Parathyroid adenoma (tissue), 2 donors: ENCODE measurements at regions not wholly inside any gene's neighbourhood (a gene's known extent, or its start where the extent isn't known, plus 50 kb on each side); places are given as distances from the start of the nearest gene placed in this dataset.

Experiments
- H2AFZ ChIP-seq: fragments of 300-600 bp; sonication (generic); one replicate; pipeline ENCODE4 v1.7.0; 2017; ENCODE audit warnings: antibody characterized with exemption, mild to moderate bottlenecking
- H3K27ac ChIP-seq: fragments of 300-600 bp; sonication (generic); one replicate; pipeline ENCODE4 v1.7.0; 2017
- H3K27me3 ChIP-seq: fragments of 300-600 bp; sonication (generic); one replicate; pipeline ENCODE4 v1.7.0; 2017; ENCODE audit warnings: low read length; ENCODE audit not compliant: control insufficient read depth, insufficient read depth
- H3K36me3 ChIP-seq: fragments of 300-600 bp; sonication (generic); one replicate; pipeline ENCODE4 v1.7.0; 2017; ENCODE audit warnings: low read length; ENCODE audit not compliant: control insufficient read depth, insufficient read depth
- H3K4me1 ChIP-seq: fragments of 300-600 bp; sonication (generic); one replicate; pipeline ENCODE4 v1.7.0; 2017; ENCODE audit warnings: control low read depth
- H3K4me2 ChIP-seq: fragments of 300-600 bp; sonication (generic); one replicate; pipeline ENCODE4 v1.7.0; 2017; ENCODE audit warnings: low read length
- H3K4me3 ChIP-seq: fragments of 300-600 bp; sonication (generic); one replicate; pipeline ENCODE4 v1.7.0; 2017; ENCODE audit warnings: low read depth, low read length
- H3K79me2 ChIP-seq: fragments of 300-600 bp; sonication (generic); one replicate; pipeline ENCODE4 v1.7.0; 2017; ENCODE audit warnings: control low read depth
- H3K9ac ChIP-seq: fragments of 300-600 bp; sonication (generic); one replicate; pipeline ENCODE4 v1.7.0; 2017; ENCODE audit warnings: mild to moderate bottlenecking
- H3K9me3 ChIP-seq: fragments of 300-600 bp; sonication (generic); one replicate; pipeline ENCODE4 v1.7.0; 2017; ENCODE audit warnings: low read length; ENCODE audit not compliant: control insufficient read depth
- TF ChIP-seq, protein P1 (sequence below): fragments of 300-600 bp; sonication (generic); IDR thresholded peaks from one replicate; pipeline ENCODE4 v1.7.0; 2017; ENCODE audit warnings: antibody characterized with exemption, mild to moderate bottlenecking
- donor health status: primary hyperparathyroidism.

DNA sequence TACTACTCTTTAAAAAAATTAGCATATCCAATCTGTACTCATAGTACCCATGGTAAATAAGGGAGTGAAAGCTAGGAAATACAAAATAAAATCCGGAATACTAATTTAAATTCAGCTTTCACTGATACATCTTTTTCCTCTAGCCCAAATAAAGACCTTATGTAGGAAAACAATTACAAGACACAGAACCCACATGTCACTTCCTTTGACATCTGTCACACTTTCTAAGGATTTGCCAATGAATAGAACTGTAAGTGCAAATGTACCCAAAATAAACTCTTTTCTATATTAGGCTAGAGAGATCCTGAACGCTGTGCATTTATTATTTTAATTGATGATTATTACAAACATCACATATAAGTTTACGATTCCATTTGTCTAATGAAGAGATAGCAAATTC is 393.0 kb downstream of the LRRIQ3 start:
- Histone ChIP-seq H3K27ac (no peak overlapping the region), H3K36me3 (no peaks in the 10 kb centered on the region), H2AFZ (no peak overlapping the region), H3K79me2 (no peaks in the 10 kb centered on the region), H3K9ac (no peak overlapping the region), H3K4me3 (no peak overlapping the region), H3K9me3 (no peaks in the 10 kb centered on the region), H3K4me2 (no peak overlapping the region), H3K4me1 (no peaks in the 10 kb centered on the region), H3K27me3 (no peaks in the 10 kb centered on the region)
- TF ChIP-seq, protein P1, sequence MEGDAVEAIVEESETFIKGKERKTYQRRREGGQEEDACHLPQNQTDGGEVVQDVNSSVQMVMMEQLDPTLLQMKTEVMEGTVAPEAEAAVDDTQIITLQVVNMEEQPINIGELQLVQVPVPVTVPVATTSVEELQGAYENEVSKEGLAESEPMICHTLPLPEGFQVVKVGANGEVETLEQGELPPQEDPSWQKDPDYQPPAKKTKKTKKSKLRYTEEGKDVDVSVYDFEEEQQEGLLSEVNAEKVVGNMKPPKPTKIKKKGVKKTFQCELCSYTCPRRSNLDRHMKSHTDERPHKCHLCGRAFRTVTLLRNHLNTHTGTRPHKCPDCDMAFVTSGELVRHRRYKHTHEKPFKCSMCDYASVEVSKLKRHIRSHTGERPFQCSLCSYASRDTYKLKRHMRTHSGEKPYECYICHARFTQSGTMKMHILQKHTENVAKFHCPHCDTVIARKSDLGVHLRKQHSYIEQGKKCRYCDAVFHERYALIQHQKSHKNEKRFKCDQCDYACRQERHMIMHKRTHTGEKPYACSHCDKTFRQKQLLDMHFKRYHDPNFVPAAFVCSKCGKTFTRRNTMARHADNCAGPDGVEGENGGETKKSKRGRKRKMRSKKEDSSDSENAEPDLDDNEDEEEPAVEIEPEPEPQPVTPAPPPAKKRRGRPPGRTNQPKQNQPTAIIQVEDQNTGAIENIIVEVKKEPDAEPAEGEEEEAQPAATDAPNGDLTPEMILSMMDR: no peak

DNA sequence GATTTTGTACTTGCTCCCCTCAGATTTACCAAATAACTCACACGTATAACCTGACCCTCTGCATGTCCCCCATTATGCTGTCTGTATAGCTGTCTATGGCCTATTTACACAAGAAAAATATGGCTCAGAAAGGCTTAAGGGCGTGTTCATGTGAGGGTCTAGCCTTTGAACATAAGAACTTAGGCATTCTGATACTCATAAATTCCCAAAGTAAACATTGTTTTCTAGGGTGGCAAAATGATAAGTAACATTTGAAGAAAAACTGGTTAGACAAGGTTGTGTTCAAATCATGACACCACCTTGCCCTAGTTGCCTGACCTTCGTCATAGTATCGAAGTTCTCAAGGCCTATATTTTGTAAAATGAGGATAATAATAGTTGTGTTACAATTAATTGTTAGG is 394.6 kb downstream of the LRRIQ3 start:
- Histone ChIP-seq H3K79me2 (no peaks in the 10 kb centered on the region), H3K9ac (no peak overlapping the region), H3K4me3 (no peak overlapping the region), H3K4me1 (no peaks in the 10 kb centered on the region), H2AFZ (no peak overlapping the region), H3K27ac (no peak overlapping the region), H3K9me3 (no peaks in the 10 kb centered on the region), H3K27me3 (no peaks in the 10 kb centered on the region), H3K36me3 (no peaks in the 10 kb centered on the region), H3K4me2 (no peak overlapping the region)
- TF ChIP-seq, protein P1: no peak

DNA sequence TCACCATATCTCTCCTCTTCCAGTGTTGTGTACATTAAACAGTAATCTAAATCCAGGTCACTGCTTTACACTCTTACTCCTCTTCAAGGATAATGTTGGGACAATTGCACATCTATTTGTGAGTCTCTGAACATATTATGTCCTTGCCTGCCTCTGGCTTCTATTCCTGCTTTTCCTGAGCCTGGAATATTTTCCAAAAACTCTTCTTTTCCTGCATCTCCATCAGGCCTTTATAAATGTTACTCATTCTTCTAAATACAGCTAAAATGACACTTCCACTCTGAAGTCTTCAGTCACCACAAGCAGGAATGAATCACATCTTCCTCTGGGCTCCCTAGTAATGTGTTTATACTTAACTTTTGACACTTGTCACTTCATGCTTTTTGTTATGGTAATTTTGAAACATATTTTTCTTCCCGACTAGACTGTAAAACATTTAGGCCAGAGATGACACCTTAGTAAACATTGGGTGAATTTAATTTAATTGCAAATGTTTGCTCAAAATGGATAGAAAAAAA is 396.0 kb downstream of the LRRIQ3 start:
- Histone ChIP-seq H3K27me3 (no peaks in the 10 kb centered on the region), H3K4me3 (no peak overlapping the region), H3K4me1 (no peaks in the 10 kb centered on the region), H3K36me3 (no peaks in the 10 kb centered on the region), H3K79me2 (no peaks in the 10 kb centered on the region), H3K4me2 (no peak overlapping the region), H3K27ac (no peak overlapping the region), H2AFZ (no peak overlapping the region), H3K9me3 (no peaks in the 10 kb centered on the region), H3K9ac (no peak overlapping the region)
- TF ChIP-seq, protein P1: no peak

DNA sequence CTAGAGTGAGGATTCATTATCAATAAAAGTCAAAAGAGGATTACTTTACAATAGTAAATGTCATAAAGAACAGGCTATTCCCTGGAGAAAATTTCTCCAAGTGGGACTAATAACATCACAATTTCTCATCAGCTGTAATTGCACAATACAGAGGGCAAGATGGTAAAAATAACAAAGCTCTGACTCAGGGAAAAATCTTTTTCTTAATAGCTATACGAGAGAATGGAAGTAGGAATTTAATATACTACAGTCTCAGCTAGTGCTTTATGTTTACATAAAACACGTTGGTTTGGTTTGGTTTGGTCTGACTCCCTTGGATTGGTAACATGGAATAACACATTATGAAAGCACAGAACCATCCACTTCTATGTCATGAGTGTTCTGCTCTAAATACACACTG is 397.6 kb downstream of the LRRIQ3 start:
- H2AFZ ChIP-seq: no peak overlapping the region
- H3K27ac ChIP-seq: no peak overlapping the region
- no peaks in the 10 kb centered on the region for H3K27me3 ChIP-seq
- no peak overlapping the region for H3K4me2 ChIP-seq
- H3K4me1 ChIP-seq: no peaks in the 10 kb centered on the region
- no peaks in the 10 kb centered on the region for H3K79me2 ChIP-seq
- H3K4me3 ChIP-seq: no peak overlapping the region
- no peaks in the 10 kb centered on the region for H3K9me3 ChIP-seq
- no peak overlapping the region for H3K9ac ChIP-seq
- H3K36me3 ChIP-seq: no peaks in the 10 kb centered on the region
- TF ChIP-seq, protein P1: no peak

DNA sequence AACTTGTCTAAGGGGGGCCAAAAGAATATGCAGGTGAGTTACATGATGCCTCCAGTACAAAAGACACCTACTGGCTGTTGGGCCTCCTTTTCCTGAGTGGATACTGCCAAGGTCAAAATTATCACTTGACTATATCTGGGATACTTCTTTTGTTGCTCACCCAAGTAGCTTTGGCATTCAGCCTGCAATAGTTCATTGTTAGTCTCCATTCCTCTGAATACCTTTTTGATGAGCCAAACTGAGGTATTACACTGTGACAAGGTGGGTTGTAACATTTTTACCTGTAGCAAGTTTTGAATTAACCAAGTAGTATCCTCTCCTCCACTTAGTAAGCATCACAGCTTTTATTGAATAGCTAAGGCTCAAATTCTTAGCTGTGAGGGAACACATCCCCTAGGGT is 408.0 kb downstream of the LRRIQ3 start:
- Histone ChIP-seq H3K4me3 (no peak overlapping the region), H3K36me3 (no peaks in the 10 kb centered on the region), H3K4me2 (no peak overlapping the region), H3K4me1 (no peaks in the 10 kb centered on the region), H3K79me2 (no peaks in the 10 kb centered on the region), H3K9ac (no peak overlapping the region), H3K27me3 (no peaks in the 10 kb centered on the region), H2AFZ (no peak overlapping the region), H3K27ac (no peak overlapping the region), H3K9me3 (no peaks in the 10 kb centered on the region)
- TF ChIP-seq, protein P1: no peak
